ENCODE measurements at regions not wholly inside any gene's neighbourhood (a gene's known extent, or its start where the extent isn't known, plus 50 kb on each side); places are given as distances from the start of the nearest gene placed in this dataset.

- TF ChIP-seq CTCF (IDR thresholded peaks at IDR 0.05 in 4 of 5, conservative IDR thresholded peaks at IDR 0.05 in 1 of 5), result no peak
- TF ChIP-seq POLR2A (IDR thresholded peaks at IDR 0.05), result no peak
These were observed 306.4 kb downstream of the CD83 start for GRCh38 chr6:14423955-14424354.
